Spleen (tissue), 11 donors: ENCODE measurements at regions not wholly inside any gene's neighbourhood (a gene's known extent, or its start where the extent isn't known, plus 50 kb on each side); places are given as distances from the start of the nearest gene placed in this dataset.

Experiments used
- DNase-seq: peaks from one replicate; pipeline ENCODE4 v3.0.0-alpha.2; 2020
- H3K27ac ChIP-seq, 8 donors: fragments of 200-600 bp; sonication (generic) in 7 of 8; 1 replicate in 4 of 8; 2 replicates in 4 of 8; pipeline versions ENCODE4 v1.5.0 to v1.8.0; 2016 to 2021; ENCODE audit warnings: inconsistent platforms in 4 of 8, mild to moderate bottlenecking in 4 of 8, moderate library complexity in 1 of 8
- H3K27me3 ChIP-seq, 7 donors: fragments of 200-600 bp; sonication (generic) in 6 of 7; replicated peaks in 1 of 7; 1 replicate in 4 of 7; 2 replicates in 3 of 7; pipeline versions ENCODE4 v1.5.0 to v1.8.0; 2016 to 2021; ENCODE audit warnings: inconsistent platforms in 3 of 7, mild to moderate bottlenecking in 1 of 7
- H3K36me3 ChIP-seq, 6 donors: fragments of 200-600 bp; sonication (generic) in 5 of 6; 1 replicate in 4 of 6; 2 replicates in 2 of 6; pipeline versions ENCODE4 v1.5.0 to v1.8.0; 2016 to 2021; ENCODE audit warnings: inconsistent platforms in 2 of 6
- H3K4me1 ChIP-seq, 6 donors: fragments of 200-600 bp; sonication (generic) in 5 of 6; 1 replicate in 3 of 6; 2 replicates in 3 of 6; pipeline versions ENCODE4 v1.5.0 to v1.8.0; 2016 to 2021; ENCODE audit warnings: inconsistent platforms in 3 of 6
- H3K4me3 ChIP-seq, 8 donors: fragments of 200-600 bp; sonication (generic) in 7 of 8; 1 replicate in 4 of 8; 2 replicates in 4 of 8; pipeline versions ENCODE4 v1.5.0 to v1.8.0; 2016 to 2021; ENCODE audit warnings: inconsistent platforms in 4 of 8, mild to moderate bottlenecking in 4 of 8, moderate library complexity in 2 of 8
- H3K9me3 ChIP-seq, 8 donors: fragments of 200-600 bp; sonication (generic) in 7 of 8; 1 replicate in 4 of 8; 2 replicates in 4 of 8; pipeline versions ENCODE4 v1.5.0 to v1.8.0; 2016 to 2021; ENCODE audit warnings: inconsistent platforms in 4 of 8
- CTCF ChIP-seq, 11 experiments: fragments of 200-600 bp in 7 of 11; fragments of 450-650 bp in 4 of 11; sonication (generic) in 4 of 11; IDR thresholded peaks in 8 of 11; conservative IDR thresholded peaks in 3 of 11; 1 replicate in 7 of 11; 2 replicates in 4 of 11; pipeline versions ENCODE4 v1.4.0 to v1.8.0; 2016 to 2021; ENCODE audit warnings: antibody characterized with exemption in 11 of 11, inconsistent platforms in 4 of 11, mild to moderate bottlenecking in 1 of 11
- POLR2A ChIP-seq, 3 donors: fragments of 450-650 bp; IDR thresholded peaks; one replicate each; pipeline ENCODE4 v1.5.1; 2017; ENCODE audit warnings: antibody characterized with exemption in 3 of 3, mild to moderate bottlenecking in 1 of 3
- POLR2AphosphoS5 ChIP-seq, 3 donors: sonication (generic); formaldehyde crosslinking; IDR thresholded peaks; one replicate each; pipeline ENCODE4 v1.5.1; 2017; ENCODE audit warnings: antibody characterized with exemption in 3 of 3
- WGBS, 5 donors: extraction: QIAGEN DNeasy Blood & Tissue Kit in 3 of 5; methylation state at CpG; one replicate each; pipeline versions ENCODE4 v1.1.5 to v1.1.7; 2013 to 2018; 5-methylcytosine and 5-hydroxymethylcytosine counted together
- intact Hi-C: fragments of 100-400 bp; cut with DNase I; formaldehyde crosslinking; loops from one replicate; pipeline ENCODE4 v1.15.0; 2023; ENCODE audit warnings: low total_unique reads
- donor health status: healthy with polysubstance abuse.
- donor health status: DM: no; HTN: no; CAD: no; lungs with moderate emphysema.
- donor health status: DM: no; HTN: no; CAD: no.
- donor health status: Bipolar disorder and iron deficiency.
- donor health status: healthy.
- donor health status: DM: no; HTN: no; CAD: no.
- donor health status: DM: yes; HTN: yes; CAD: no.

- no peaks in the 10 kb centered on the region for H3K27me3 ChIP-seq
- no peaks in the 10 kb centered on the region for H3K9me3 ChIP-seq
- DNase-seq: no peak
- intact Hi-C loops: no loop called here
- no peak overlapping the region for H3K27ac ChIP-seq
- WGBS, 5 donors: 64 to 88% (median 73%) methylated on average over 1 of the region's 1 CpG
- TF ChIP-seq POLR2AphosphoS5 (IDR thresholded peaks at IDR 0.05) (no peak), CTCF (IDR thresholded peaks at IDR 0.05 in 8 of 11, conservative IDR thresholded peaks at IDR 0.05 in 3 of 11) (no peak), POLR2A (IDR thresholded peaks at IDR 0.05) (no peak)
- H3K36me3 ChIP-seq: no peaks in the 10 kb centered on the region
- no peak overlapping the region for H3K4me3 ChIP-seq
- H3K4me1 ChIP-seq: no peaks in the 10 kb centered on the region
Measured at GRCh38 chr15:35937380-35937779, 391.4 kb upstream of the DPH6 start.

DNA sequence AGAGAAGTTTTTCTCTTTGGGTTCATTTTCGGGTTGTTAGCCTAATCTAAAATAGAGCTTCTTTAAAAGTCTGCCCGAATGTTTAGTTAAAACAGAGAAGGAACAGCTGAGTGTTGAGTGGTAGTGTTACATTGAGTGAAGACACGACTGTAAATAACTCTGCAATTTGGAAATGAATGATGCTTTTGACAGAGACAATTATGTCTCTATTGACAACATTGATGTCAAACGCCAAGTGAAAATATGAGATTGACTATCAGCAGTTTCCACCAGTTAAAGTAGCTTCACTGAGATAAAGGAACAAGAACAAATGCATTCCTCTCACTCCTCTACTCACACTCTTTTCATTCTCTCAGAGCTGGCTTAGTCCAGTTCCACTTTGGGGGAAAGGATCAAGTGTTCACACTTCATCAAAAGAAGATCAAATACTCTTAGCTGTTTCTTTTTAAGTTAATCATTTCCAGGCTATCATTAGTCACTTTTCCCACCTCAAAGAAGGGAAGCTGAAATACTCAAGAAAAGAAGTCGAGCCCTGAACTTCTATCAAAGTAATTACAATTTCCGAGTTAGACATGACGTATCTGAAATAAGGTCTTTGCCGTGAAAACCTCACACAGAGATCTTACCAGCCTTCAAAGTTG, 399.1 kb upstream of the DPH6 start:
- TF ChIP-seq POLR2A (IDR thresholded peaks at IDR 0.05) (no peak), POLR2AphosphoS5 (IDR thresholded peaks at IDR 0.05) (no peak), CTCF (IDR thresholded peaks at IDR 0.05 in 8 of 11, conservative IDR thresholded peaks at IDR 0.05 in 3 of 11) (no peak)
- Histone ChIP-seq H3K4me3 (no peak overlapping the region), H3K36me3 (no peaks in the 10 kb centered on the region), H3K27me3 (no peaks in the 10 kb centered on the region), H3K9me3 (no peaks in the 10 kb centered on the region), H3K27ac (no peak overlapping the region), H3K4me1 (no peaks in the 10 kb centered on the region)
- WGBS, 5 donors: 72 to 85% (median 79%) methylated on average over 8 of the region's 8 CpGs
- intact Hi-C loops: no loop called here
- no peak for DNase-seq

DNA sequence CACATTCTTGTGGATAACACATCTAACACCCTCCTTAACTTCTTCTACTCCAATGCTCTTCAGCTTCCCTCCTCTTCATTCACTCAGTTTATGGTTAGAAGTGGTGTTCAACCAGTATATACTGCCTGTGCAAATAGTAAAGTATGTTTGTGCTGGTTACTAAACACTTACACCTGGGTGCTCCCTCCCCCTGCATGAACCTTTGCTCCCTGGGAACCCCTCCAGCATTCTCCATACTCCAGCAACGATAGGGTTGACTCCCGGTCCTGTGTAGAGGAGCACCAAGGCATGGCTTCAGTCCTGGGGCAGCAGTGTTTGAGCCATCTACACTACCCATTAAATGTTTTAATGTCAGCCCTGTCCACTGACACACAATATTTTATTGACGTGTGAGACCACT, 407.5 kb upstream of the DPH6 start:
- DNase-seq: no peak
- Histone ChIP-seq H3K36me3 (no peaks in the 10 kb centered on the region), H3K27ac (no peak overlapping the region), H3K4me1 (no peaks in the 10 kb centered on the region), H3K9me3 (no peaks in the 10 kb centered on the region), H3K4me3 (no peak overlapping the region), H3K27me3 (no peaks in the 10 kb centered on the region)
- intact Hi-C loops: no loop called here
- no peak for TF ChIP-seq CTCF (IDR thresholded peaks at IDR 0.05 in 8 of 11, conservative IDR thresholded peaks at IDR 0.05 in 3 of 11)
- TF ChIP-seq POLR2A (IDR thresholded peaks at IDR 0.05): no peak
- WGBS, 5 donors: 87 to 95% (median 92%) methylated on average over 3 of the region's 3 CpGs

DNA sequence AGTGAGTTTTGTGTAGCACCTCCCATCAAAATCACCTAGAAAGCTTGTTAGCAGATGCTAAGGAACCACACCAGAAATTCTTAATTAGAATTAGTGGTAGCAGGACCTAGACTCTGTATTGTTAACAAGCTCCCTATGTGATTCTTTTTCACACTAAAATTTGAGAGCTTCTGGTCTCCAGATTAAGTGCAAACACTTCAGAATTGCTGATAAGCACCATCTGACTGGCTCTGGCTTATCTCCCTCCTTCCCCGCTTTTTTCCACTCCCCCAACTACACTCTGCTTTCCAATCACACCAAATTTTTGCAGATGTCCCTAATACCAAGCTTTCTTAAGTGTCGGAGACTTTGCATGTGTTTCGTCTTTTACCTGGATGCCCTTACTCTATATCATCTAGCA, 410.1 kb upstream of the DPH6 start:
- Histone ChIP-seq H3K27ac (no peak overlapping the region), H3K36me3 (no peaks in the 10 kb centered on the region), H3K4me1 (no peaks in the 10 kb centered on the region), H3K9me3 (no peaks in the 10 kb centered on the region), H3K27me3 (no peaks in the 10 kb centered on the region), H3K4me3 (no peak overlapping the region)
- no peak for TF ChIP-seq CTCF (IDR thresholded peaks at IDR 0.05 in 8 of 11, conservative IDR thresholded peaks at IDR 0.05 in 3 of 11)
- no peak for TF ChIP-seq POLR2A (IDR thresholded peaks at IDR 0.05)
- TF ChIP-seq POLR2AphosphoS5 (IDR thresholded peaks at IDR 0.05): no peak
- intact Hi-C loops: no loop called here
- 43 to 54% (median 52%) methylated on average over 3 of the region's 3 CpGs for WGBS, 5 donors
- DNase-seq: no peak
